VCaP (cell line): ENCODE measurements at regions not wholly inside any gene's neighbourhood (a gene's known extent, or its start where the extent isn't known, plus 50 kb on each side); places are given as distances from the start of the nearest gene placed in this dataset.
A peak's percentile ranks its signal among the peaks of the same experiment; 100 is the strongest.

Source experiments
- H3K27ac ChIP-seq: fragments of 450-650 bp; 2 replicates; pipeline ENCODE4 v1.5.1; 2017
- CTCF ChIP-seq: fragments of 450-650 bp; conservative IDR thresholded peaks from 2 replicates; pipeline ENCODE4 v1.5.1; 2017; ENCODE audit warnings: mild to moderate bottlenecking, moderate library complexity

DNA sequence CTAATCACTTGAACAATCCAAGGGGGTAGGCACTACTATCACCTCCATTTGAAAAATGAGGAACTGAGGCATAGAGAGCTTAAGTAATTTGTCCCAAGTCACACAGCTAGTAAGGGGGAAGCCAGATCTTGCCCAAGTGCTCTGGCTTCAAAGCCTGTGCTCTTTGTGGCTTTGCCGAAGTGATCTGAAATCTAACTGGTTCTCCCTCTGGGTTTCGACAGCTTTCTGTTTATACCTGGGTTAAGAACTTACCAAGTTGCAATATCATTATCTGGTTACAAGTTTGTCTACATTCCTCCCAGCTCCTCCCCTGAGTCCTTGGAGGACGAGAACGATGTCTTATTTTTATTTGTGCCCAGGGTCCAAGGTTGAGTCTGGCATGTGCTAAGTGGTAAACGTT is 125.3 kb upstream of the RAI2 start:
- TF ChIP-seq CTCF = no peak
- H3K27ac ChIP-seq = no peak overlapping the region

GRCh38 chrX:17984415-17984814 is 123.3 kb upstream of the RAI2 start:
- no peak overlapping the region for H3K27ac ChIP-seq
- no peak for TF ChIP-seq CTCF

GRCh38 chrX:17983389-17983788 is 122.3 kb upstream of the RAI2 start:
- H3K27ac ChIP-seq = no peak overlapping the region
- no peak for TF ChIP-seq CTCF

- no peak overlapping the region for H3K27ac ChIP-seq
- no peak for TF ChIP-seq CTCF
These were observed 116.6 kb upstream of the RAI2 start for GRCh38 chrX:17977696-17978095.

- no peak for TF ChIP-seq CTCF
- H3K27ac ChIP-seq = no peak overlapping the region
These were observed 115.9 kb upstream of the RAI2 start for GRCh38 chrX:17976955-17977354.

DNA sequence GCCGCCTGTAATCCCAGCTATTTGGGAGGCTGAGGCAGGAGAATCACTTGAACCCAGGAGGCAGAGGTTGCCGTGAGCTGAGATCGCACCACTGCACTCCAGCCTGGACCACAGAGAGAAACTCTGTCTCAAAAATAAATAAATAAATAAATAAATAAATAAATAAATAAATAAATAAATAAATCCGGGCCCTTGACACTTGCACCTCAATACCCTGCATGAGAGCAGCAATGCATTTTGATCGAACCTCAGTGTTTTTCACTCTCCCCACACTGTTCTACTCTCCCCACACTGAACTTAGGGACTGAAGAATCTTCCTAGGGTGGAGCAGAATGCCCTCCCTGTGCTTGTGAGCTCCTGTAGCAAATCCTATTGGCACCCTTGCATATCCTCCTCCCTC is 114.3 kb upstream of the RAI2 start:
- peak overlapping the region; percentile 59; the same call in 1 of the 2 replicates for H3K27ac ChIP-seq

GRCh38 chrX:17968367-17968766 is 107.3 kb upstream of the RAI2 start:
- peak overlapping the region; percentile 66 for H3K27ac ChIP-seq
- no peak for TF ChIP-seq CTCF

GRCh38 chrX:17967888-17968287 is 106.8 kb upstream of the RAI2 start:
- no peak for TF ChIP-seq CTCF
- H3K27ac ChIP-seq = peak overlapping the region; percentile 66
